Stimulated activated CD4-positive, alpha-beta T cell treated with anti-CD3 and anti-CD28 coated beads, Interleukin-1b, Interleukin-23, amount 100 ng/mL, for 1 hour (primary cell): ENCODE measurements at regions not wholly inside any gene's neighbourhood (a gene's known extent, or its start where the extent isn't known, plus 50 kb on each side); places are given as distances from the start of the nearest gene placed in this dataset.

Experiments used
- DNase-seq, 2 donors: peaks; one replicate each; pipeline ENCODE4 v3.0.0-alpha.2; 2020; ENCODE audit warnings: low read depth in 2 of 2

GRCh38 chr13:50319635-50320255 is 304.5 kb downstream of the KCNRG start:
- DNase-seq = no peak

DNA sequence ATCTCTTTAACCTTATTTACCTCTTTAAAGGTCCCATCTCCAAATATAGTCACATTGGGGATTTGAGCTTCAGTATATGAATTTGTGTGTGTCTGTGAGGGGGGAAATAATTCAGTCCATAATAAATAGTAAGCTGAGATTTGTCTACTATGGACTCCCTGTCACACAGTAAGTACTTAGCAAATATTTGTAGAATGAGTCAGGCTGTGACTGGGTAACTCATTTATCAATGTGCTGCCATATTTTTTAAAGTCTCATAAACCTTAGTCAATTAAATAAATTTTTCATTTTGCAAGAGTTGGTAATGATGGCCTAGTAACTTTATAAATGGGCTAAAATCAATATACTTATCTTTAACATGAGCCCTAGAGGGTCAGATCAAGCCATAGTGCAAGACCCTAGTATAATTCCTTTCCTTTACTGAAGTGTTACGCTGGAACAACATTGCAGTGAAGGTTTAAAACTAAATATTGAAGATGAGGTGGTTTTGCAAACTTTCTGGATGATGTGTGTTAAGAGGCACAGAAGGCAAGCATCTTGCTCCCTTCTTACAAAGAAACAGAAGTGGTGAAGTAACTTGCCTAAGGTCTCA is 305.1 kb downstream of the KCNRG start:
- no peak for DNase-seq

DNA sequence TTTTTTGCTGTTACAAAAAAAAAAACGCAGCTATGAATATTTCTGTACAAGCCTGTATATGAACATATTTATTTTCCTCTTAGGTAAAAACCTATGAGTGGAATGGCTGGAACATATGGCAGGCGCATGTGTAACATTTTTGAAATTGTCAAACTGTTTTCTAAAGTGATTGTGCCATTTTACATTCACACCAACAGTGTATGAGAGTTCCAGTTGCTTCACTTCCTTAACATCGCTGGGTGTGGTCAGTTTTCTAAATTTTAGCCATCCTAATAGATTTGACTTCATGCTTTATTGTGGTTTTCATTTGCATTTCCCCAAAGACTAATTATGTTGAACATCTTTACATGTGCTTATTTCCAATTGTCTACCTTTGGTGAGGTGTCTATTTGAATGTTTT is 306.8 kb downstream of the KCNRG start:
- DNase-seq = no peak

DNA sequence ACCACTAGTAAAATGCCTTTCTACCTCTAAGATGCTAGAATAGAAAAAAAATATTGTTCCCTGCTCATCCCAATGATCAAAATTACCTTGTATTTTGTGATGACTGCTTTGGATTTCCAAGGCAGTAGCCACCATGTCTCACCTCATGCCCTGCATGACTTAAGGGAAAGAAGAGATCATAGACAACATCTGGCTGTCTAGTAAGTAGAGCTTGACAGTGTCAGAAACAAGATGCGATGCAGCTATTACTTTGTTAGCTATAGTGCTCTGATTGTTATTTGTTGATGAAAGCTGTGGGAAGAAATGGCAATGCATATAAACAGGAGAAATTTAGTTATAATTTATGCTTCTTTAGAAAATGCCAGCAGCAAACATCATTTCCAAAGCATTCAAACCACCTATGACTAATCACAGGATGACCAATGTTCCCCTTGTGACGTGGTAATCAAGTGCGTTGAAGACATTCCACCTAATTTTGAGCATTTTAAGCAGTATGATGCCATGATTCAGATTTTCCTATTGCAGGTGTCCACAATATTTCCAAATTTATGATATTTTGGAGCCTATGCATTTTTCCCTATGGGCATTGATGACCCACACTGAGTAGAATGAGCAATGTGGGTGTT is 308.3 kb downstream of the KCNRG start:
- DNase-seq = no peak

- no peak for DNase-seq
Observed at GRCh38 chr13:50326271-50326670, 311.0 kb downstream of the KCNRG start.

DNA sequence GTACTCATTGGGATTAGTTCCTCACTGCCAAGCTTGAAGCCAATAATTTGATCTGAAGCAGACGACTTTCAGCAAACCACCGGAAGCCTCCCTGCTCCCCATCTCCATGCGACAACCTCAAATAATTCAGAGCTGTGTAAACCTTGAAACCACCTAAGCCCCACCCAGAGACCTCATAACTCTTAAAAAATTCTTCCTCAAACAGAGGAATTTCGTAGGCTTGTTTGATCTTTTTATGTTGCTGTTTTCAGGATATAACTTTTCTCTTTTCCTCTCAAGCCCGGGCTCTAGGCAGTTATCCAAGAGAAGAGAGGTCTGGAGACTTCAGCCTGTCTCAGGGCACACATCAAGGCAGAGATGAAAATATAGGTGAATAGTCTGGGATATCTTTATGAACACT is 311.6 kb downstream of the KCNRG start:
- DNase-seq = no peak

DNA sequence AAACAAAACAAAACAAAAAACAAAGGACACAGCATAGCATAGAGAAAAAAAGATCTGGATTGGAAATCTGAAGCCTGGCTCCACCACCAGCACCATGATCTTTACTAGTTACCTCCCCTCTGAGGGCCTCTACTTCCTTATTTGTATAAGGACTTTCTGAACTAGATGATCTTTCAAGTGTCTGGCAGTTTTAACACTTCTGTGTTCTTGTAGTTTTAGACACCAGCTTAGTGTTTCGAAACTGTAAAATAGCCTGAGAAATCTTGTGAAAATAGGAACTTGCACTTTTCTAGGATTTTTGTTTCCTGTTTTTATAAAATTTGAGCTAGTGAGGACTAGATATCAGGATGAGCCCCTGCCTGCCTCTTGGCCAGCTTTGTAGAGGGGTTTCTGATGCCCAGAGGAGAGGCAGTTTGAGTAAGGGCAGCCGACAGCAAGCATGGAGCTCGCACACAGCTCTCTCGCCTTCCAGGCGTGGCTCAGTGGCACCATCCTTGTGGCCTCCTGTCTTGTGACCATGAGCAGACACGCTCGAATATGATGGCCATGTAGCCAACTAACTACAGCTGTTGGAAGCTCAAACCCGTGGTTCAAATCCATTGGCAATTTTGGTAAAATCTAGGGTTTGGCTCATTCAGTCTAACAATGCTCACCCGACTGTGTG is 319.0 kb downstream of the KCNRG start:
- no peak for DNase-seq

DNA sequence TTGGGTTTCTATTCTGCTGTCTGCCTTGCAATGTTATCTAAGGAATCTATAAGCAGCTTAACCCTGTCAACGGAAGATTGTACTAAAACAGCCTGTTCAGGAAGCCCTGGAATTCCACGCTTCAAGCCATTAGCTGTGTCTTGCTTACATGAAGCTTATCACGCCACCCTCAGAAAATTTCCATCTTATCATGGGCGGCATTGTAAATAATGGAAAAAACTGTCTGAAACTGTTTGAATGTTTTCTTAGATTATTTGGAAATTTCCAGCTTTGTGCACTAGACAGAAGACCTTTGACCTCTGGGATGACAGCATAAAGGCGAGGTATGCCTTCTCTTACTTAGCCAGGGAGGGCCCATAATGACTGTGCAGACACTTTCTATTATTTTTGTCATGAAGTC is 319.7 kb downstream of the KCNRG start:
- DNase-seq = no peak

- no peak for DNase-seq
Observed at GRCh38 chr13:50339271-50339670, 324.0 kb downstream of the KCNRG start.

DNA sequence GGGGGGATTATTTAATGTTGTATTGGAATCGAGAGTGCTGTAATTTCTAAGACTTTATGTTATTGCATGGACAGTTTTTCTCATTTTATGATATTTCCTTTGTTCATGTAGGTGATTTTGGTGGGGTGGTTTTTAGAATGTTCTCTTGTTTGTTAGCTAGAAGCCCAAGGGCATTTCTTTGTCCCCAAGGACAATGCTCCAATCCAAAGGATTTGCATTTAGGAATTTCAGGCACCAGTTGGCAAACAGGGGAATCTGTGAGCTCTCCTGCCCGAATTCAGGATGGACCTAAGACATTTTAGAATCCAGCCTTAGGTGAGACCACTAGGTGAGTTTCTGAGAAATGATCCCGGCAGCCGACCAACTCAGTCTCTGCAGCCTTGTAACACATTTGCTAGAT is 324.9 kb downstream of the KCNRG start:
- DNase-seq = no peak

DNA sequence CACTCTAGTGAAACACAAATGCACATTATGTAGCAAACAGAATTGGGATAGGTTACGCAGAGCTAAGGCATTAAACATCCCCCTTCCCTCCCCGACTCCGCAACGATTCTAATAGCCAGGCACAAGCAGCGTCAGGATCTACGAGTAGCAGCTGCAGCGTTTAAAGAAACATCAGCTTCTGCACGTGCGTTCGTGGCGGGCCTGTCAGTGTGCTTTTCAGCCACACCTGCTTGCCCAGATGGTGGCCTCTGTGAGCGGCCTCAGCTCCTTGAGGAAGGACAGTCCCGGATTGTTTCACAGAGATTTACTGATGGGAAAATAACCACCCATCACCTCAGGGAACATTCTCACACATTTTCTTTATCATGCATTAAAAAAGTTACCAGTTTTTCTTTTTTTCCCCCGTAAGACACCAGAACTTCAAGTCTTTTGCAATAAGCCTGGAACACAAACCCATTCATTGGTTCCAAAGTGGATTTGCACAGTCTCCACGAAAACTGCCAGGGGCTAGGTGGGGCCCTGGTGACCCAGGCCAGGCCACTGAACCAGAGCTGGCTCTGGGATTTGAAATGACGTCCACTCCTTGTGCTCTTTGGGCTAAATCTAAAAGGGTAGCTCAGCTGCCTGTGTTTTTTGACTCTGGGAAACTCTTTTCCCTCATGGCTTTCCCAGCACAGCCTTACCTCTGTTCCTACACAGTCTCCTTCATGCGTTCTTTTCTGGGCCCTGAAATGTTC is 325.5 kb downstream of the KCNRG start:
- no peak for DNase-seq

GRCh38 chr13:50341526-50341925 is 326.3 kb downstream of the KCNRG start:
- no peak for DNase-seq

GRCh38 chr13:50344717-50345116 is 329.5 kb downstream of the KCNRG start:
- no peak for DNase-seq

- DNase-seq = no peak
Observed at GRCh38 chr13:50345804-50346203, 330.6 kb downstream of the KCNRG start.

- DNase-seq = no peak
Observed at GRCh38 chr13:50348371-50348770, 333.1 kb downstream of the KCNRG start.

DNA sequence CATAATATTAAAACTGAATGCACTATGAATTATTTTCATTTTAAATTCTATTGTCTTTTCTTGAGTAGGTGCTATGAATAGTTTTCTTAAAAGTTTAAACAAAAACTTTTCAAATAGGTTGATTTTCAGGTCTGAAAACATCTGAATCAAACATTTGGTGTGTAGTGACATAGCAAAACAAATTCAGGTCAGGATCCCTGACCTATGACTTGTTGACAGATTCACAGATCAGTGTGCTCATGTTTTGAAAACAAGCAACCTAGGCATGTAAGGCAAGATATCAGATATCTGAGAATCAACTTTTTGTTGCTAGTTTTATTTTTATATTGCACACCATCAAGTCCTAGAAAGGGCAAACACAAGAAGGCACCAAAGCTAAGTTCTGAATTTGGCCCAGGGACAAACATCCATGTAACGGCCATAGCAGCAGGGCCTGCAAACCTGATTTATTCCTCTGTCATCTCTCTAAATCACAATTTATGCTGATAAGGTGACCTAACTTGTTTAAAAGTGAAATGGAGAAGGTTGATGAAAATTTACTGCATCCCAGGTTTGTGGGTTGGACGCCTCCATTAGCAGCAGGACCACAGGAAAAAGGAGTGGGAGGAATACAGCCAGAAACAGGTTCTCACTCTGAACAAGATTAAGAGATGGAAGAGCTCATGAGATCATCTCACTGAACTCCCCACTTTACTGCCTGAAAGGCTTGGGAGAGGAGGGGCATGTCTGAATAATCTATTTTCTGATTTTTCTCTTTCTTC is 337.7 kb downstream of the KCNRG start:
- DNase-seq = no peak

DNA sequence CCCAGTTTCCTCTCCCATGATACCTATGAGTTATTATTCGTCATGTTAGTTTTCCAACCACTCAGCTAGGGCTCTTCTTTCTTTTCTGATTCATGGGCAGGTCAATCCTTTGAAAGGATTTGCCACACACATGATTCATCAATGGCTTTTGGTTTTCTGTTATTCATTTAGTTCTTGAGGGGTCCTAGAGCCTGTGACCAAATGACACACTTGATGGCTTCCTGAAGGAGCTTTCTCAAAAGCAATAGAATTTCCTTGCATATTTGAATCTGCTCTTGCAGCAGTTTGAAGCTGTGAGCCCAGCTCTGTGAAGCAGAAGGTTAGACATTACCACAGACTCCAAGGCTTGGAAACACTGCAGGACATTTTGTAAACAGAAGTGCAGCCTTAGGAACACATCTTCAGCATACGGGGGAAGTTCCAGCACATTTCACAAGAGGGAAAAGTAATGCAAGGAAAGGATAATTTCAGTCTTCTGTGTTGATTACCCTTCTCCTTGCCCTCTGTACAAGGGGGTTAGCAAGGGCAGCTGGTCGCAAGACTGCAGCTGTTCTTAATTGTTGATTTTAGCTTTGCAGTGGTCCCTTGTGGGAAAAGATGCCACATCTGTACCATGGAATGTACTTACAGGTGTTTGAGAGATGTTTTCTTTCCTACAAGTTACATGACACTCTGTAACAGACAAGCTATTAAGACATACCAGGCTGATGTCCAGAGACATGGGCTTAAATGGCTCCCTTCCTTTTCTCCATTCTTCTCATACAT is 338.6 kb downstream of the KCNRG start:
- no peak for DNase-seq

GRCh38 chr13:50355797-50356196 is 340.6 kb downstream of the KCNRG start:
- DNase-seq = no peak

- no peak for DNase-seq
Observed at GRCh38 chr13:50357136-50357535, 341.9 kb downstream of the KCNRG start.

- no peak for DNase-seq
Observed at GRCh38 chr13:50357586-50358118, 342.4 kb downstream of the KCNRG start.
